Activated CD4-positive, alpha-beta T cell treated with anti-CD3 and anti-CD28 coated beads, Interleukin-2, amount 10 ng/mL, durations not matched to agents 24 days and 14 days (primary cell): ENCODE measurements at regions not wholly inside any gene's neighbourhood (a gene's known extent, or its start where the extent isn't known, plus 50 kb on each side); places are given as distances from the start of the nearest gene placed in this dataset.
"Not testable (repeated sequence)": the region's sequence is repeated elsewhere in the genome, so short reads cannot be mapped to it uniquely, and the experiment has no call there.

Source experiments
- DNase-seq: peaks from one replicate; pipeline ENCODE4 v3.0.0; 2022
- H3K27ac Mint-ChIP-seq: one replicate; pipeline ENCODE4 v1.8.0; 2022; ENCODE audit warnings: mild to moderate bottlenecking, mixed read lengths
- H3K27me3 Mint-ChIP-seq: one replicate; pipeline ENCODE4 v1.8.0; 2022; ENCODE audit warnings: mixed read lengths
- H3K36me3 Mint-ChIP-seq: one replicate; pipeline ENCODE4 v1.8.0; 2022; ENCODE audit warnings: low read depth, mild to moderate bottlenecking, mixed read lengths
- H3K4me1 Mint-ChIP-seq: one replicate; pipeline ENCODE4 v1.8.0; 2021; ENCODE audit warnings: mixed read lengths
- H3K4me3 Mint-ChIP-seq: one replicate; pipeline ENCODE4 v1.8.0; 2022; ENCODE audit warnings: mild to moderate bottlenecking, moderate library complexity, mixed read lengths
- H3K9me3 Mint-ChIP-seq: one replicate; pipeline ENCODE4 v1.8.0; 2021; ENCODE audit warnings: mixed read lengths
- intact Hi-C: fragments of 100-400 bp; cut with micrococcal nuclease; formaldehyde crosslinking; loops from one replicate; pipeline ENCODE4 v1.15.1; 2023

GRCh38 chr4:52200339-52200725, 149.2 kb downstream of the SPATA18 start:
- Mint-ChIP-seq H3K9me3 (peaks cover 4% of the 10 kb centered on the region), H3K4me3 (no peak overlapping the region), H3K27me3 (no peaks in the 10 kb centered on the region), H3K4me1 (no peaks in the 10 kb centered on the region), H3K36me3 (no peaks in the 10 kb centered on the region), H3K27ac (no peak overlapping the region)
- no peak for DNase-seq
- intact Hi-C loops, result no loop called here

- Mint-ChIP-seq H3K4me3 (no peak overlapping the region), H3K27me3 (no peaks in the 10 kb centered on the region), H3K4me1 (no peaks in the 10 kb centered on the region), H3K36me3 (no peaks in the 10 kb centered on the region), H3K27ac (no peak overlapping the region), H3K9me3 (peaks cover 4% of the 10 kb centered on the region)
- intact Hi-C loops, result no loop called here
- no peak for DNase-seq
Observed at GRCh38 chr4:52201715-52202114, 150.6 kb downstream of the SPATA18 start.

GRCh38 chr4:52202251-52202779, 151.2 kb downstream of the SPATA18 start:
- Mint-ChIP-seq H3K9me3 (peaks cover 4% of the 10 kb centered on the region), H3K4me3 (no peak overlapping the region), H3K36me3 (no peaks in the 10 kb centered on the region), H3K27me3 (no peaks in the 10 kb centered on the region), H3K27ac (no peak overlapping the region), H3K4me1 (no peaks in the 10 kb centered on the region)
- intact Hi-C loops, result no loop called here
- DNase-seq, result no peak

- DNase-seq, result no peak
- Mint-ChIP-seq H3K4me1 (no peaks in the 10 kb centered on the region), H3K9me3 (peaks cover 4% of the 10 kb centered on the region), H3K4me3 (no peak overlapping the region), H3K36me3 (no peaks in the 10 kb centered on the region), H3K27me3 (no peaks in the 10 kb centered on the region), H3K27ac (no peak overlapping the region)
- intact Hi-C loops, result no loop called here
Observed at GRCh38 chr4:52202931-52203330, 151.8 kb downstream of the SPATA18 start.

DNA sequence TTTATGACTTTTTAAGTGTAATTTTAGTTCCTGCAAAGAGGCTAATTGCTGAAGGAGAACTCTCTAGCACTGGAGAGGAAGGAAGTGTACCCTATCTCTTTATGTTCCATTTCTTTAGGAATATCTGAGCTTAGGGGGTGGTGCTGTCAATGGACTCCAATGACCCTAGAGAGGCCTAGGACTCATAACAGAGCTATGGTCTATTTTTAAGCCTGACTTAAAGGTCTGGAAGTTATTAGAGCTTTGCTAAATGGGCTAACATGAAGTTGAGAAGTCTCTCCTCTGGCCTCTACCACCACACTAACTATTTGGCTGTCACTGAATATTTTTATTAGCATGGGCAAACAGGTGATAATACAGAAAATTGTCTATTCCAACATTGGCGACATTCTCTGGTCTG, 152.2 kb downstream of the SPATA18 start:
- Mint-ChIP-seq H3K27me3 (no peaks in the 10 kb centered on the region), H3K9me3 (peaks cover 4% of the 10 kb centered on the region), H3K4me3 (no peak overlapping the region), H3K27ac (no peak overlapping the region), H3K36me3 (no peaks in the 10 kb centered on the region), H3K4me1 (no peaks in the 10 kb centered on the region)
- intact Hi-C loops, result no loop called here
- no peak for DNase-seq

DNA sequence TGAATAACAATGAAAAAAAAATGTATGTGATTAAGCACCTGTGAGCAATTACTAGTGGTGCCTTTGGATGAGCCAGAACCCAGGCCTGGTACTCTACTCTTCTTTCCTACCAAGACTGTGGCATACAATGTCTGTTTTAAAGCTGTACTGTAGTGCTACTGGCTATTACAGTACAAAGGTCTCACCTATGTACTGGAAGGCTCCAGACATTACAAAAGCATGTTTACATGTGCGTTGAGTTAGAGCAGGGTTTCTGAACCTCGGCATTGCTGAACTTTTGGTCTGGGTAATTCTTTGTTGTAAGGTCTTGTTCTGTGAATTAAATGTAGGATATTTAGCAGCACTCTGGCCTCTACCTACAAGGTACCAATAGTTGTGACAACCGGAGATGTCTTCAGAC, 153.8 kb downstream of the SPATA18 start:
- Mint-ChIP-seq H3K9me3 (no peaks in the 10 kb centered on the region), H3K36me3 (no peaks in the 10 kb centered on the region), H3K27ac (no peak overlapping the region), H3K4me3 (no peak overlapping the region), H3K4me1 (no peaks in the 10 kb centered on the region), H3K27me3 (no peaks in the 10 kb centered on the region)
- DNase-seq, result no peak
- intact Hi-C loops, result no loop called here

DNA sequence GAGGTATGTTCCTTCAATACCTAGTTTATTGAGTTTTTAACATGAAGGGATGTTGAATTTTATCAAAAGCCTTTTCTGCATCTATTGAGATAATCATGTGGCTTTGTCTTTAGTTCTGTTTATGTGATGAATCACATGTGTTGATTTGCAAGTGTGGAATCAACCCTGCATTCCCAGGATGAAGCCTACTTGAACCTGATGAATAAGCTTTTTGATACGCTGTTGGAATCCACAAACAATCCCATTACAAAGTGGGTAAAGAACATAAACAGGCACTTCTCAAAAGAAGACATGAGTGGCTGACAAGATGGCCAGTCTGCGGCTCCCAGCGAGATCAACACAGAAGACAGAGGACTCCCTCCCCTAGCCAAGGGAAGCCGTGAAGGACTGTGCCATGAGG, 156.0 kb downstream of the SPATA18 start:
- H3K9me3 Mint-ChIP-seq, H3K4me1 Mint-ChIP-seq, H3K27me3 Mint-ChIP-seq, DNase-seq, H3K27ac Mint-ChIP-seq, intact Hi-C loops, H3K4me3 Mint-ChIP-seq, H3K36me3 Mint-ChIP-seq: not testable (repeated sequence)

- H3K36me3 Mint-ChIP-seq, result no peaks in the 10 kb centered on the region
Observed at GRCh38 chr4:52212702-52213101, 161.6 kb downstream of the SPATA18 start.

DNA sequence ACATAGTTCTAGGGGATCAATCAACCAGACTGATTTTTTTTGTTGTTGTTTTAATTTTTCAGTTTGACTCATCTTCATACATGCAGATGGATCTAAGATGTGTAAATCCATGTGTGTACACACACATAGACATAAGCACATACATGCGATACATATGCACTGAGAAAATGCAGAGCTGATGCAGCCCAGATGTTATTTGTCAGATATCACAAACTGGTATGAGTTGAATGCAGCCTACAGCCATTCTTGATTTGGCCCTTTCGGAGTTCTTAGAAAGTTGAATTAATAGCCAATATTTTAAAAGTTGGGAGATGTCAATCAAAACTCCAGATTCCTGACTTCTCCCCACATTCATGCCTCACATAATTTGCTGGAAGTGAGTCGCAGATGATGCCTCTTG, 180.4 kb downstream of the SPATA18 start:
- Mint-ChIP-seq H3K36me3 (no peaks in the 10 kb centered on the region), H3K27me3 (no peaks in the 10 kb centered on the region), H3K4me1 (no peaks in the 10 kb centered on the region), H3K4me3 (no peak overlapping the region), H3K27ac (no peak overlapping the region), H3K9me3 (no peaks in the 10 kb centered on the region)
- no peak for DNase-seq
- intact Hi-C loops, result no loop called here

More at GRCh38 chr4:52212702-52213101, 161.6 kb downstream of the SPATA18 start:
- no peak for DNase-seq
- no peak overlapping the region for H3K27ac Mint-ChIP-seq
- no peaks in the 10 kb centered on the region for H3K4me1 Mint-ChIP-seq
- no peaks in the 10 kb centered on the region for H3K27me3 Mint-ChIP-seq
- H3K4me3 Mint-ChIP-seq, result no peak overlapping the region
- intact Hi-C loops, result no loop called here
- H3K9me3 Mint-ChIP-seq, result peaks cover 13% of the 10 kb centered on the region

GRCh38 chr4:52234561-52235440, 183.7 kb downstream of the SPATA18 start:
- Mint-ChIP-seq H3K27me3 (no peaks in the 10 kb centered on the region), H3K27ac (no peak overlapping the region), H3K4me3 (no peak overlapping the region), H3K36me3 (no peaks in the 10 kb centered on the region), H3K9me3 (no peaks in the 10 kb centered on the region), H3K4me1 (no peaks in the 10 kb centered on the region)
- DNase-seq, result no peak
- intact Hi-C loops, result no loop called here

DNA sequence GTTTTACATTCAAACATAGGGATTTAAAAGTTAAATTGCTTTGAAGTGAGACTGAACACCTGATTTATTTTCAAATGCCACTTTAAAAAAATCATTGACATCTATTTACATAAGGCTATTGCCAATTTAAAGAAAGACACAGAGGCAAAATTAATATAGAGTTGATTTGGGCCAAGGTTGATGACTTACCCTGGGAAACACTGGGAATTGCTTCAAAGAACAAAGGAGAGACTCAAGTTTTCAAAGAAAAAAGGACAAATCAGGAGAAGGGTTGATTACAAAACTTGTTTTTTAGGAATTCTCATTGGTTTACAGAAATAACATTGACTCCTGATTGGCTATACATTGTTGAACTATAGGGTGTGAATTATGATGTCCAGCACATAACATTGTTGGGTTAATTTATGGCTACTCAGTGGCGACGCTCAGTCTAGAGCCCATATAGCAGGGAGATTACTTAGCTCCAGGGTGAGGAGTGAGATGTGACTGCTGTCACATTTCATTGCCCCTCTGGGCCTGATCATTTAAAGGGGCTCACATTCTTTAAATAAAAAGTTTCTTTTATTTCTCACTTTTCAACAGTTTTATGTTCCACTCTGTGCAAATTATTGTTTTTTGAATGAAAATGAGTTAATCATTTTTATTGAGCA, 184.6 kb downstream of the SPATA18 start:
- H3K36me3 Mint-ChIP-seq, result no peaks in the 10 kb centered on the region
- H3K27ac Mint-ChIP-seq, result no peak overlapping the region
- no peaks in the 10 kb centered on the region for H3K27me3 Mint-ChIP-seq
- intact Hi-C loops, result no loop called here
- H3K4me1 Mint-ChIP-seq, result no peaks in the 10 kb centered on the region
- no peak overlapping the region for H3K4me3 Mint-ChIP-seq
- no peaks in the 10 kb centered on the region for H3K9me3 Mint-ChIP-seq
- DNase-seq, result no peak

- H3K4me1 Mint-ChIP-seq, result no peaks in the 10 kb centered on the region
- no peak for DNase-seq
- no peaks in the 10 kb centered on the region for H3K27me3 Mint-ChIP-seq
- intact Hi-C loops, result no loop called here
- H3K4me3 Mint-ChIP-seq, result no peak overlapping the region
- H3K9me3 Mint-ChIP-seq, result no peaks in the 10 kb centered on the region
- H3K36me3 Mint-ChIP-seq, result no peaks in the 10 kb centered on the region
- H3K27ac Mint-ChIP-seq, result no peak overlapping the region
Observed at GRCh38 chr4:52241916-52242315, 190.8 kb downstream of the SPATA18 start.

DNA sequence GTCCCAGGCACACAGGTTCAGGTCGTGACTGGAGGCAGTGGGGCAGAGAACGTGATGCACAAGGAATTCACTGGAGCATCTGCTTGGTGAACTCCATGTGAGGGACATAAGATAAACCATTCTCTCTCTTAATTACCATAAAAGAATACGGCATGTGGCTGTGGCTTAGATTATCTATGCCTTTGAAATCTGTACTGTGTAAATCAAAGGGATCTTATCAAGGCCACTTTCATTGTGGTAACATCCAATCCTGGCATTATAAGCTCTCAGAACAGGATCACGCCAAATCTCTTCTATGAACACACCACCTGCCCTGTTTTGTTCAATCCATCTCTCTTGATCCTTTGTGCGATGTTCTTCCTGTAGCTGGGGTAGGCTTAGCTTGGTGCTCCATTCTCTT, 192.3 kb downstream of the SPATA18 start:
- Mint-ChIP-seq H3K27me3 (no peaks in the 10 kb centered on the region), H3K36me3 (no peaks in the 10 kb centered on the region), H3K4me1 (no peaks in the 10 kb centered on the region), H3K9me3 (no peaks in the 10 kb centered on the region), H3K27ac (no peak overlapping the region), H3K4me3 (no peak overlapping the region)
- intact Hi-C loops, result no loop called here
- no peak for DNase-seq

GRCh38 chr4:52244103-52244775, 193.1 kb downstream of the SPATA18 start:
- H3K36me3 Mint-ChIP-seq, result no peaks in the 10 kb centered on the region
- H3K9me3 Mint-ChIP-seq, result no peaks in the 10 kb centered on the region
- H3K4me1 Mint-ChIP-seq, result no peaks in the 10 kb centered on the region
- no peak overlapping the region for H3K4me3 Mint-ChIP-seq
- H3K27me3 Mint-ChIP-seq, result no peaks in the 10 kb centered on the region
- no peak for DNase-seq
- intact Hi-C loops, result no loop called here
- no peak overlapping the region for H3K27ac Mint-ChIP-seq
